NOMO-1 treated with dmso at 0.1 percent for 144 hours (cell line): ENCODE measurements at regions not wholly inside any gene's neighbourhood (a gene's known extent, or its start where the extent isn't known, plus 50 kb on each side); places are given as distances from the start of the nearest gene placed in this dataset.
"Not testable (repeated sequence)": the region's sequence is repeated elsewhere in the genome, so short reads cannot be mapped to it uniquely, and the experiment has no call there.

Source experiments
- DNase-seq: peaks from one replicate; lab custom pipeline; 2025; ENCODE audit not compliant: unreplicated experiment; lab: John Stamatoyannopoulos, UW

DNA sequence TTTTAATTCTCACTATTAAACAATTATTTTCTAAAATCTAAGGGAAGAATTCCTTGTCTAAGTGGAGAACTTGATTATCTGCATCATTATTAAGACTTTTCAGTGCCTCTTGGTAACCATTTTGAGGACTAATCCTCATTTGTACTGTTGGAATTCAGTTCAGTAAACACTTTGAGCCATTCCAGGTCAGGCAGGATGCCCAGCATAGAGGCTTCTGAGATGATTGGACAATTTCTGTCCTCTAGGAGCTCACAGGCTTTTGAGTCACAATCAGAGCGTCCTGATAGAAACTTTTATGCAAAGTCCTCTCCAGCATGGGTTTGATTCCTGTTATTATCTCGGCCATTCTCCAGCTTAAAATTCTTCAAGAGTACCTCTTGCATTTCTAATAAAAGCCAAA is 1304.6 kb downstream of the EPHA7 start:
- DNase-seq: no peak

DNA sequence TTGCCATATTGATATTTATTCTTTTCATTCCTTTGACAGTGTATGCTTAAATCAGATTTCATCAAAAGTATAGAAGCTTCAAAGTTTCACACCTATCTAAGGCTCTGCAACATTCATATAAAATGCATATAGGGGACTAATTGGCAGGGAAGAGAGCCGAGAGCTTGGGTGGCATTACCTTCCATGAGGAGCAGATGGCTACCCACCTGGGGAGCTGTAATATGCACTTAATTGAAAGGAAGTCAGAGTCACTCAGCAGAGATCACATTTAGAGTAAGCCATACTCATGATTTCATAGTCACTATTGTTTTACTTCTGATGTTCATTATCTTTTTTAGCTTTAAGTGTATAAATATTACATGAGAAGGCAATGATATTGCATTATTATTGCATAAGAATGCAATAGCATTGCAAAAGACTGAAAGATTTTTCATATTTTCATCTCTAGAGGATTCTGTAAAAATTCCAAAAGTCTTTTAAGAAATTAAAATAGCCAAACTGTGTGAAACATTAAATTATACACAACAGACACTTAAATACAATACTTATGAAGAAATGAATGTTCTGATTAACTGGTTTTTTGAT is 1305.2 kb downstream of the EPHA7 start:
- no peak for DNase-seq

DNA sequence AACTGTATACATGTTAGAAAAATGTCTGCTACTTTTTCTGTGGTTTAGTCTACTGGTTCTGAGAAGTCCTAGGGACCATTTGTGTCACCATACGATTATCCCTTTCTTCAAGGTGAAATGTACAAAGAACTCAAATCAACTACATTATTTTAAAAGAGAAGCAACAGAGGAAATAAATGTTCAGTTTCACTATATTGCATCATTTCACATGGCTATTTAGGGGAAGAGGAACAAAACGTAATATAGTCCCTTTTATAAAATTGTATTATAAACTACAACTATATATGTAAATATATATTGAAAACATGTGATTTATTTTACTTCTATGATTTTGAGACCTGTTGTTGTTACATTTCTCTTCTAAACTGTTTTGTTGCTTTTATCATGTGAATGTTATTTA is 1308.0 kb downstream of the EPHA7 start:
- DNase-seq: no peak

DNA sequence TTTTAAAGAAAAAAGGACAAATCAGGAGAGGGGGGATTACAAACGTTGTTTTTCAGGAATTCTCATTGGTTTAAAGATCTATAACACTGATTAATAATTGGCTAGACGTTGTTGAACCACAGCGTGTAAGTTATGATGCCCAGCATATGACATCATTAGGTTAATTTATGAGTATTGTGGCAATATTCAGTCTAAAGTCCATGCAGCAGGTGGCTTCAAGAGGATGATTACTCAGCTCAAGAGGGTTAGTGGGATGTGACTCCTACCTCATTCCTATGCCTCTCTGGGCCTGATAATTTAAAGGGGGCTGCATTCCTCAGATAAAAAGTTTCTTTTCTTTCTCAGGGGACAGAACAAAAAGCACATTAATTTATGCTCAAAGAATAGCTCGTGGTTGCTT is 1309.0 kb downstream of the EPHA7 start:
- no peak for DNase-seq

DNA sequence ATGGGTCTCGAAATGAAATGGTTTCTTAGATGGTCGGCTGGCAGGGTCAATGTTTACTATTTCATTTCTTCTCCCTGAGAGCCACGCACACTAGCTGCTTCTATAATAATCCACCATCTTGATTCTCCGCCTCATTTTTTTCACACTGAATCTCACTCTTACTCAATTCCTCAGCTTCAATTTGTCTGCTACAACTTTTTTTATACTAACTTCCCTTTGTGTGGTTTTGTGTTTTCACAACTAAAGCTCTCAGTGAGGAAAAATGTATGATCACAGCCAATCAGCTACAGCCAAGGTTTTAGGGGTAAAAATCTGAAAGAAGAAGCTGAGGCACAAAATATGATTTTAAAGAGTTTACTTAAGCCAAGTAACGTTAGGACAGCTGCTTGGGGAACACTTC is 1309.4 kb downstream of the EPHA7 start:
- DNase-seq: peak; percentile 71

DNA sequence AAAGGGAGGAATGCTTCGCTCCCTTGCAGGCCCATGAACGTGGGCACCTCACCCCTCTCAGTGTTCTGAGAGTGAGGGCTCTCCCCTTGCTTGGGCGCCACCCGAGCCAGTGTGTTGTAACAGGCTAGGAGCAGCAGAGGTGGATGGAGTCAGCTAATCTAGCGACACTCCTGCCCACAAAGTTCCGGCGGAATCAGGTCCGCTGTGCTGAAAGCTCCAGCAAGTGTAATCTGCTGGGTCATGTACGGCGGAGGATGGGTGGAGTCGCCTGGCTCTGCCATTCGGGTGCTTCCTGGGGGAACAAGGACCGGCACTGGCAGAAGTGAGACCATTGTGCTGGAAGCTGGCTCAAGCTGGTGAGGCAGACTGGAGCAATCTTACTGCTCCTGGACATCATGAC is 1310.1 kb downstream of the EPHA7 start:
- DNase-seq: no peak

DNA sequence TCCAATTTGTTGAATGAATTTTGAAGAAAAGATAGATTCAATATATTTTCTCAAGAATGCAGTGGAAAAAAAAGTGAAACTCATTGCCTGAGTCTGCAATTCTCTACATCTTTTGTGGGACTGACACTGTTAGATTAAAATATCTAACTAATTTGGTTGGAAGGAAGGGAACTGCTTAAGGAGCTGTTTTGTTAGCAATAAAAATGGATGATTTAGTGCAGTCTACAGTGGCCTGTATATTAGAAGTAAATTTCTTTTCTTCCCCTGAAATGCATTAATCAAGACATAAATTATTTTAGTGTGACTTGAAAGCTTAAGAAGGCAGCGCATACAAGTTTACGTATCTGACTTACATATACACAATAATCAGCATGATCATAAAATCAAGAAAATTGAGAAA is 1332.6 kb downstream of the EPHA7 start:
- no peak for DNase-seq

DNA sequence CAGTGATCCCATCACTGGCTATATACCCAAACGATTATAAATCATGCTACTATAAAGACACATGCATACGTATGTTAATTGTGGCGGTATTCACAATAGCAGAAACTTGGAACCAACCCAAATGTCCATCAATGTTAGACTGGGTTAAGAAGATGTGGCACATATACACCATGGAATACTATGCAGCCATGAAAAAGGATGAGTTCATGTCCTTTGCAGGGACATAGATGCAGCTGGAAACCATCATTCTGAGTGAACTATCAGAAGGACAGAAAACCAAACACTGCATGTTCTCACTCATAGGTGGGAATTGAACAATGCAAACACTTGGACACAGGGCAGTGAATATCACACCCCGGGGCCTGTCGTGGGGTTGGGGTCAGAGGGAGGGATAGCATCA is 1335.4 kb downstream of the EPHA7 start:
- DNase-seq: not testable (repeated sequence)

DNA sequence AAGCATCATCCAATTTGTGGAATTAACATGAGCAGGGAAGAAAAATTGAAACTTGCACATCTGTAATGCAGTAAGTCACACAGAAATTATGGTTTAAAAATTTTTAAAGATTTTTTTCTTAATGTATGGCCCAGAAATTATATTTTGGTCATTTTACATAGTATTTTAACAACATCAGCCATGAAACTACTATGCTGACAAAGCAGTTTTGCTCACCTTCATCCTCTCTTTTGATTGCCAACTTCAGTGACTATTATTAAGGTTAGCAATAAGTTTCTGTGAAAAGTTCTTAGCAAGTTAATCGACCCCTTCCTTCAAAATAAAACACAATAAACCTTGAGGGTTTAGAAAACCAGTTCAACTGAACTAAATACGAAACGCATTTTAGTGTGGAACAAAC is 1347.0 kb downstream of the EPHA7 start:
- no peak for DNase-seq

DNA sequence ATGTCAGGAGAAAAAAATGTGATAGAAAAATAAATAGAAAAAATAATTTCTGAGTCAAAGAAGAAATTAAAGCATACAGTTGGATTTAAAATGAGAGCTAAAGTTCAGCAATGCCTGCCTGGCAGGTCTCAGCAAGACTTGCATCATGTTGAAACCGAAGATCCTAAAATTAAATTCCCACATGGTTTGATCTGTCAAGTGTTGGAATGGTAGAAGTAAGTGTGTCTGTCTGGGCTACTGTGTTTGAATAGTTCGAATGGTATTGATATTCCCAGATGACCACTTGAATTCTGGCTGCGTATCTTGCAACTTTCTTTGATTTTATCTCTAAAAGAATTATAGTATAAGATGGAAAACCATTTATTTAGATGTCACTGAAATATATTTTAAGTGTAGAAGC is 1349.6 kb downstream of the EPHA7 start:
- DNase-seq: no peak

DNA sequence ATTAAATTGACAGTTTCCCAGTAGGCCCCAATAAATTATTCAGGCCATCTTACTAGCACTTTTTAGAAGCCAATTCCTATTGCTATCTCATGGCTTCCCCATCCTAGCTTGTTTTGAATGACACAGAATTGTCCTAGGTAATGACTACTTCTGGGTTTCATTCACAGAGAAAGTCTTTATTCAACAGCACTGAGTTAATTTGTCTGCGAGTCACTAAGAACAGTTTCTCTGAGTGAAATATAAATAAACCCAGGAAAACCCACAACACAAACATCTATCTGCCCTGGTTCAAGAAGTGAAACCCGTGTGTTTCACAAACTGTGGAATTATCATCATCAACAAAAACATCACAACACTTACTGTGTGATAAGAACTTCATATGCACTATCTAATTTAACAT is 1366.8 kb downstream of the EPHA7 start:
- DNase-seq: no peak

DNA sequence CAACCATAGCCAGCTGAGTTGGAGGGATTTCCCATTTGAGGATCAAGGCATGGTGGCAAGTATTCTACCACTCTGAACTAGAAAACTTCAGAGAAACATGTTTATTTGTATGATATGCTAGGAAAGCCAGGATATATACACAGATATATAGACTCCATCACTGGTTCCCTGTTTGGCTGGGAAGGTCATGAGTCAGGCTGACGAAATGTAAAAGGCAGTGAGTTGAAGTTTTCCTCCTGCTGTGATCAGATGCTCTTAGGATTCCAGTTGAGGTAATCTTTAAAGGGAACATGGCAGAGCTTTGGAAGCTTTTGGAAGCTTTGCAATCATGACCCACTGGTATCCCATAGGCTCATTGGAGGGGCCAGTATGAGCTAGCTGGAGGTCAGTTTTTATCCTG is 1369.1 kb downstream of the EPHA7 start:
- no peak for DNase-seq

DNA sequence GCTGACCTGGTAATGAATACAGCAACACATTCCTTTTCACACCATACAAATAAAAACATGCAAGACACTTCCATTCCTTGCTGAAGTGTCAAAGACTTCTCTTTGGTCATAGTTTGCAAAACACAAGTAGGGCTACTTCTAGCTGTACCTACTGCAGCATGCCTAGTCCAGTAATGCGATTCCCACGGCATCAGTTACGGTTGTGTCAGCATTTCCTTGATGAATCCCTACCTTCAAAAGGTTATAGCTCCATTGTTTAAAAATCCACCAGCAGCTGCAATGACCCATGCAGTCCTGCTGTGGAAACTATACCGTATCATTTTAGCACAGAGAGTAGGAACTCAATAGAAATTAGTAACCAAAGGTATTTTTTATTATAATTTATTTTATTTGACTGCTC is 1371.5 kb downstream of the EPHA7 start:
- no peak for DNase-seq

DNA sequence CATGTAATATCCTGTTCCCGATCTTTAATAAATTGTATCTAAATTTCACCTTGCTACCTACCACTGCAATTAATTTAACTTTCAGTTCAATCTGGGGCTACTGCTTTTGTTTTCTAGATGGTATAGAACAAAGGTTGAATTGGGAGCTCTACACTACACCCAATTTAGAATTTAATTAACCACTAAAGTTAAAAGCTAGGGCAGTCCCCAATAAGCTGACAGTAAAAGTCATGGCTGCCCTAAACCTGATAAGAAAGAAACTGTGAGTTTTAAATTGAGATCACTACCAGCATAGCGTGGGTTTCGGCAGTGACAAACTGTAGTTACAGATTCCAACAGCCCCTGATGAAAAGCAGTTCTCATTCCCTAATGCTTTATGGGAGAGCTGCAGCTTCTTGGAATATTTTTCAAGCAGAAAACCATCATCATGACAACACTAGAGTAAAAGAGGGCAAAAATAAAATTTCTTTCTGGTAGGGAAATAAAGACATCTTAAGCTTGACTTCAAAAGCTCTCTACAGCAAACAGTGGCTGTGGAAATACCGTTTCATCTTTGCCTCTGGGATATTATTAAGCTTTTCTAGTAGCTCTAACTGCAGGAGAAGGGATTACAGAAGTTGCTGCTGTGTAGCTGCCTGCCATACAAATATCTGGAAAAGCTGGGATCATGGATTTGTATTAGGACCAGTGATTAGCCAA is 1372.1 kb downstream of the EPHA7 start:
- DNase-seq: no peak

DNA sequence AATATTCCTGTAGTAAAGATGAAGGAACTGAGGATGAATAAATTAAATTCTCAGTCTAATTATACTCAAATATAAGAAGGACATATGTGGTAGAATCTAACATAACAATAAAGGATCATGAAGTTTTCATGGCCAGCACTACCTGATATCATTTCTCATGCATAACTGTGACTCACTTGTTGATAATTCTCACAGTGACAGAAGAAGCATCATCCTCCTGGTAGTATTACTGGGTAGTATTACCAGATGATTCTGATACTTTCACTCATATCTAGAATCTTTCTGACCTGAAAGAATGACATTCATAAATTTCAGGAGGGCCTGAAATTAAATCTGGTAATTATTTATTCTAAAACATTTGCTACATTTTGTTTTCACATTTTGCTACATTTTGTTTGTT is 1375.0 kb downstream of the EPHA7 start:
- no peak for DNase-seq

DNA sequence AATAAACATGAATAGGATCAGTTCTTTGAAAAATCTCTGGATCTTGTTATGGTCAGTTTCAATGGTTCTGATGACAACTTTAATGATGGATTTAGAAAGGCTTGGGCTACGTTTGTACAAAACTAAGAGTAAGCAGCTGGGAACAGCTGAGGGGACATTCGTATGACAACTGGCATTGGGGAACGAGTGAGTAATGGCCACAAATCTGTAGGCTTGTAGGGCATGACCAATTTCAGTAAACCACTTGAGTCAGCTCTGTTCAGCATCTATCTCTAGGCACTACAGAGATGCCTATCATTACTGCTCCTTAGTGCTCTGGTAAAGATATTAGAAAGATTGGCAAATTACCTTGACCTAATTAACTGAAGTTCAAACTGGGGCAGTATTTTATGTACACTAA is 1375.6 kb downstream of the EPHA7 start:
- DNase-seq: no peak

DNA sequence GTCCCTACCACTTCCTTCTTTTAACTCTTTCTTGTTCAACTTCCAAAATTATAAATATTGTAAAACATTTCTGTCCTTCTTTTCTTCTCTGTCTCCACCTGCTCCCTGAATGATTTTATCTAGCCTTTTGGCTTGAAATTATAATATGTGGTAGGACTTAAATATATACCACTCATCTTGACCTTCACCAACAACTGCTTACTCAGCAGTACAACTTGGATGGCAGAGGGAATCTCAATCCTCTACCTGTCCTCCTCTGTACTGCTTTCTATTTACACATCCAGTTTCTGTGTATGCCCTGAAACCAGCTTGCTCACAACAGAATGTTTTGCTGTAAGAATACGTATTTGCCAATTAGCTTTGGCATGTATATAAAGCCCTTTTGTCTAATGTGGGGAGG is 1392.5 kb downstream of the EPHA7 start:
- no peak for DNase-seq

DNA sequence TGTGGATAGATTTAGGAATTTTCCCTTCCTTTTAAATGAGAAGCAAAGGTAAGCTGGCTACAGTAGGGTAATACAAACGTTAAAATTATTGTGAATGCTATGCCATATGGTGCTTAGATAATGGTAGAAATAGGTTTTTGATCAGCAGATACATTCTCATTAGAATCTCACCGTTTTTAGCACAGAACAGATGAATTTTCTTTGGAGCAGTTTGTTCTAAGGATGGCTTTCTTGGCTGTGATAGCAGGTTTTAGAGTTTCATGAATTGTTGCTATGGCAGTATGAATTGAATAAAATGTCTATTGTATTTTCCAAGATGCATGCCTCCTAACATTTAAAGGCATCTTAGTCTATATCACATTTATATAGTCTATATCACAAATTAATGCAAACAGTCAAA is 1394.5 kb downstream of the EPHA7 start:
- DNase-seq: no peak

DNA sequence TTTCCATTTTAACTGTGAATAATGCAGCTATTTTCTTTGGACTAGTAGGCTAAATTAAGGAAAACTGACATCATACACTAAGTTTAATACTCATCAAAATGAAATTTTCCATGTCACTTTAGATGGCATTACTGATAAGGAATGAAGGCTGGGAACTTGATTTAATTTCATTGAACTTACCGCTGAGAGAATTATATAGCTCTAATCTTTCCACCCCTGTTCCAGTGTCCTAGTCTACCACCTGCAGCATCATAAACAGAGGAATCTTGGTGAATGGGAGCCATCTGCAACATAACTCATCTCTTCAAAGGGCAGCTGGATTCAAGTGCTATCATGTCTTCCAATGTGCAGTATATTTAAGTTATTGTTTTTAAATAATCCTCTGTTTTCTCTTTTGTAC is 1395.2 kb downstream of the EPHA7 start:
- no peak for DNase-seq

DNA sequence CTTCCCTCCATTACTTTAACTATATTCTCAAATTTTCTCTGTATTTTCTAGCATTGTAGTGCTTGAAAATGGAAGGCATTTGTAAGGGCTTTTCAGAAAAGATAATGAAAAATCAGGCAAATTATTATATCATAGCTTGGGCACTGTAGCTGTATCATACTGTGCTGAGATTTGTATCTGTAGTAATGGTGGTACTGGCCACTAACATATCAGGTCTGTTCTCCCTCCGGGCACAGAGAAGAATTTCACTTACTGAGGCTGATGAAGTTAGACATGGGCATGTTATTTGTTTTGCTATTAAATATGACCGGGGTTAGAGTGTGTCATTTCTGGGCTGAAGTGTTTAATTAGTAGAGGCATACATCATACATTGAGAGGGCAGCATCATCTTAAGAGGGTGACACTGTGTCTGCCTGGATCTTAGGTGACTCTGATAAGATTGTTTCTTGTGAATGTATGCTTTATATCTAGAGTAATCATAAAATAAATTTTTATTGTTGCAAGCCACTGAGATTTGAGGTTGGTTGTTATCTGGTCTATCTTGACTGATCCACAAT is 1395.9 kb downstream of the EPHA7 start:
- DNase-seq: no peak

DNA sequence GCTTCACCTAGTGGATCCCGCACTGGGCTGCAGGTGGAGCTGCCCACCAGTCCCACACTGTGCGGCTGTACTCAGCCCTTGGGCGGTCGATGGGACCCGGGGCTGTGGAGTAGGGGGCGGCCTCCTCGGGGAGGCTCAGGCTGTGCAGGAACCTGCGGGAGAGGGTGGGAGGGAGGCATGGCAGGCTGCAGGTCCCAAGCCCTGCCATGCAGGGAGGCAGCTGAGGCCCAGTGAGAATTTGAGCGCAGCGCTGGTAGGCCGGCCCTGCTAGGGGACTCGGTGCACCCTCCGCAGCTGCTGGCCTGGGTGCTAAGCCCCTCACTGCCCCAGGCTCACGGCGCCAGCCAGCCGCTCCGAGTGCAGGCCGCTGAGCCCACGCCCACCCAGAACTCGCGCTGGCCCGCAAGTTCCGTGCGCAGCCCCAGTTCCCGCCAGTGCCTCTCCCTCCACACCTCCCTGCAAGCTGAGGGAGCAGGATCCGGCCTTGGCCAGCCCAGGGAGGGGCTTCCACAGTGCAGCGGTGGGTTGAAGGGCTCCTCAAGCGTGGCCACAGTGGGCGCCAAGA is 1407.6 kb downstream of the EPHA7 start:
- DNase-seq: no peak

DNA sequence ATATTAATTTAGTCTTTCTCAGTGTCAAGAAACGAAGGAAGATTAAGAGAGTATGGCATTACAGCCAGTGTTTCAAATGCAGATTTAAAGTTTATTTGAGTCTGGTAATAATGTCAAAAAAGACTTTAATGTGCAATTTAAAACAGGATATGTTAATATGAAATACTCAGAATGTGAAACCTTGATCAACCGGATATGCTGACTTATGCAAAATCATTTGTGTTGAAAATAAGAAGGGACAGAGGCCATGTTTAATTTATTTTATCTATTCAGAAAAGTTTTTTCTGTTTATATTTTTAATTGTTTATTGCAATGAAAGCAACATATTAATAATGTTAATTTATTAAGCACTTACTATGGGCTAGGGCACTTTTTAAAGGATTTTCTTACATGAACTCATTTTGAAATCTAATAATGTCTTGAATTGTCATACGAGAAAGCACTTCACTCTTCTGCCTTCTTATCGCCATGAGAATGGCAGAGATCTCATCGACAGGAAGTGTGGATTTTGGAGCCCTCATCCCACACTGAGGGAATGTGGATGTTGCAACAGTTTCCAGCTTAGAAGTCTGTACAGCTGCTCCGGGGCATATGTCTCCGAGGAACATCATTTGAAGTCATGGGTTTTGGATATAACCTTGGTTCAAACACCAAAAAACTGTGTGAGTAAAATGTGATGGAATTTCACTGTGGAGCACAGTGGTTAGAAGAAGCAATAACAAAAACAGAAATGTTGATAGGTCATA is 1410.4 kb downstream of the EPHA7 start:
- no peak for DNase-seq
